Mesodermal cell (in vitro differentiated cells): ENCODE measurements at regions not wholly inside any gene's neighbourhood (a gene's known extent, or its start where the extent isn't known, plus 50 kb on each side); places are given as distances from the start of the nearest gene placed in this dataset.

ENCODE experiments used
- H3K27ac ChIP-seq: 2 replicates; pipeline ENCODE4 v1.7.0; 2013; ENCODE audit warnings: mild to moderate bottlenecking, low read depth, low read length, moderate library complexity; ENCODE audit not compliant: severe bottlenecking
- H3K36me3 ChIP-seq: 2 replicates; pipeline ENCODE4 v1.7.1; 2013; ENCODE audit warnings: mild to moderate bottlenecking, low read length, moderate library complexity; ENCODE audit not compliant: control insufficient read depth, insufficient read depth
- H3K4me1 ChIP-seq: one replicate; pipeline ENCODE4 v1.7.1; 2013; ENCODE audit warnings: mild to moderate bottlenecking, low read length; ENCODE audit not compliant: insufficient read depth, control insufficient read depth, poor library complexity, severe bottlenecking
- H3K4me3 ChIP-seq: 2 replicates; pipeline ENCODE4 v1.7.0; 2013; ENCODE audit warnings: low read length, control low read depth, mild to moderate bottlenecking; ENCODE audit not compliant: insufficient read depth, poor library complexity, severe bottlenecking; ENCODE audit errors: extremely low read depth
- H3K9me3 ChIP-seq: 2 replicates; pipeline ENCODE4 v1.7.1; 2013; ENCODE audit warnings: mild to moderate bottlenecking, low read length, moderate library complexity; ENCODE audit not compliant: control insufficient read depth
- WGBS, 2 experiments: methylation state at CpG; one replicate each; pipeline ENCODE4 v1.1.5; 2013; ENCODE audit warnings: missing lambda C conversion rate in 2 of 2; ENCODE audit not compliant: insufficient coverage in 2 of 2; 5-methylcytosine and 5-hydroxymethylcytosine counted together

- Histone ChIP-seq H3K9me3 (no peaks in the 10 kb centered on the region), H3K27ac (no peak overlapping the region), H3K4me1 (no peaks in the 10 kb centered on the region), H3K4me3 (no peak overlapping the region), H3K36me3 (no peaks in the 10 kb centered on the region)
- 87 to 93% methylated on average over 2 to 3 of the region's 5 CpGs for WGBS, 2 experiments
Measured at GRCh38 chr6:99114769-99115406, 167.1 kb upstream of the FBXL4 start.

GRCh38 chr6:99111590-99111989 lies 163.8 kb upstream of the FBXL4 start:
- Histone ChIP-seq H3K27ac (no peak overlapping the region), H3K4me1 (no peaks in the 10 kb centered on the region), H3K4me3 (no peak overlapping the region), H3K9me3 (no peaks in the 10 kb centered on the region), H3K36me3 (no peaks in the 10 kb centered on the region)
- 94% methylated on average over 2 of the region's 3 CpGs; no CpG with 5 or more reads in 1 of the 2 experiments for WGBS, 2 experiments

GRCh38 chr6:99110029-99110428 lies 162.3 kb upstream of the FBXL4 start:
- WGBS, 2 experiments: 79% methylated on average over 3 of the region's 3 CpGs; no CpG with 5 or more reads in 1 of the 2 experiments
- Histone ChIP-seq H3K4me1 (no peaks in the 10 kb centered on the region), H3K9me3 (no peaks in the 10 kb centered on the region), H3K36me3 (no peaks in the 10 kb centered on the region), H3K4me3 (no peak overlapping the region), H3K27ac (no peak overlapping the region)

- Histone ChIP-seq H3K36me3 (no peaks in the 10 kb centered on the region), H3K27ac (no peak overlapping the region), H3K4me3 (no peak overlapping the region), H3K9me3 (no peaks in the 10 kb centered on the region), H3K4me1 (no peaks in the 10 kb centered on the region)
- WGBS, 2 experiments: no CpG with 5 or more reads among the region's 3 CpGs
Measured at GRCh38 chr6:99104218-99104617, 156.5 kb upstream of the FBXL4 start.

- no peak overlapping the region for H3K27ac ChIP-seq
- no peaks in the 10 kb centered on the region for H3K9me3 ChIP-seq
- H3K36me3 ChIP-seq: no peaks in the 10 kb centered on the region
- no peak overlapping the region for H3K4me3 ChIP-seq
- H3K4me1 ChIP-seq: no peaks in the 10 kb centered on the region
Measured at GRCh38 chr6:99099243-99099642, 151.5 kb upstream of the FBXL4 start.

GRCh38 chr6:99096170-99096569 lies 148.4 kb upstream of the FBXL4 start:
- no peaks in the 10 kb centered on the region for H3K9me3 ChIP-seq
- H3K36me3 ChIP-seq: no peaks in the 10 kb centered on the region
- 69 to 90% methylated on average over 1 to 2 of the region's 6 CpGs for WGBS, 2 experiments
- H3K4me3 ChIP-seq: no peak overlapping the region
- H3K27ac ChIP-seq: no peak overlapping the region
- H3K4me1 ChIP-seq: peaks cover 3% of the 10 kb centered on the region

GRCh38 chr6:99093456-99094190 lies 145.9 kb upstream of the FBXL4 start:
- H3K4me1 ChIP-seq: peaks cover 3% of the 10 kb centered on the region
- WGBS, 2 experiments: 90 to 97% methylated on average over 9 to 10 of the region's 13 CpGs
- H3K9me3 ChIP-seq: no peaks in the 10 kb centered on the region
- H3K36me3 ChIP-seq: no peaks in the 10 kb centered on the region
- H3K4me3 ChIP-seq: no peak overlapping the region
- no peak overlapping the region for H3K27ac ChIP-seq

- Histone ChIP-seq H3K9me3 (no peaks in the 10 kb centered on the region), H3K27ac (no peak overlapping the region)
Measured at GRCh38 chr6:99092461-99092860, 144.7 kb upstream of the FBXL4 start.

GRCh38 chr6:99091985-99092384 lies 144.2 kb upstream of the FBXL4 start:
- Histone ChIP-seq H3K4me3 (no peak overlapping the region), H3K4me1 (peaks cover 3% of the 10 kb centered on the region), H3K27ac (no peak overlapping the region), H3K9me3 (no peaks in the 10 kb centered on the region), H3K36me3 (no peaks in the 10 kb centered on the region)
- WGBS, 2 experiments: 91 to 92% methylated on average over 4 of the region's 5 CpGs

More at GRCh38 chr6:99092461-99092860, 144.7 kb upstream of the FBXL4 start:
- Histone ChIP-seq H3K4me1 (peaks cover 3% of the 10 kb centered on the region), H3K36me3 (no peaks in the 10 kb centered on the region), H3K4me3 (no peak overlapping the region)
- 91 to 92% methylated on average over 5 to 7 of the region's 7 CpGs for WGBS, 2 experiments

GRCh38 chr6:99080191-99080590 lies 132.4 kb upstream of the FBXL4 start:
- Histone ChIP-seq H3K4me3 (no peak overlapping the region), H3K4me1 (no peaks in the 10 kb centered on the region), H3K9me3 (no peaks in the 10 kb centered on the region), H3K27ac (no peak overlapping the region), H3K36me3 (no peaks in the 10 kb centered on the region)
- WGBS, 2 experiments: no CpG with 5 or more reads among the region's 2 CpGs

- WGBS, 2 experiments: no CpG with 5 or more reads among the region's 2 CpGs
- H3K27ac ChIP-seq: no peak overlapping the region
- H3K4me3 ChIP-seq: no peak overlapping the region
- H3K36me3 ChIP-seq: no peaks in the 10 kb centered on the region
- H3K4me1 ChIP-seq: no peaks in the 10 kb centered on the region
- H3K9me3 ChIP-seq: no peaks in the 10 kb centered on the region
Measured at GRCh38 chr6:99079058-99079457, 131.3 kb upstream of the FBXL4 start.
